Hepatocyte (in vitro differentiated cells): ENCODE measurements at regions not wholly inside any gene's neighbourhood (a gene's known extent, or its start where the extent isn't known, plus 50 kb on each side); places are given as distances from the start of the nearest gene placed in this dataset. TPM values are rescaled to one million over a fixed set of nuclear protein-coding genes. Genes with fewer than 3 reads are reported as not detected.

ENCODE experiments used
- DNase-seq: peaks from one replicate; pipeline ENCODE4 v3.0.0-alpha.2; 2016; ENCODE audit warnings: low spot score
- H2AFZ ChIP-seq: fragments of 200-600 bp; sonication (generic); 2 replicates; pipeline ENCODE4 v1.6.0; 2016; ENCODE audit warnings: antibody characterized with exemption, mild to moderate bottlenecking
- H3K27ac ChIP-seq: fragments of 200-600 bp; sonication (generic); 2 replicates; pipeline ENCODE4 v1.5.1; 2016; ENCODE audit warnings: mild to moderate bottlenecking
- H3K27me3 ChIP-seq: fragments of 200-600 bp; sonication (generic); 2 replicates; pipeline ENCODE4 v1.6.1; 2016
- H3K36me3 ChIP-seq: fragments of 200-600 bp; sonication (generic); replicated peaks from 2 replicates; pipeline ENCODE4 v1.5.1; 2016; ENCODE audit warnings: low read depth; ENCODE audit not compliant: insufficient read depth
- H3K4me1 ChIP-seq: fragments of 200-600 bp; sonication (generic); 2 replicates; pipeline ENCODE4 v1.5.1; 2016; ENCODE audit warnings: mild to moderate bottlenecking, moderate library complexity; ENCODE audit not compliant: insufficient read depth
- H3K4me2 ChIP-seq: fragments of 200-600 bp; sonication (generic); 2 replicates; pipeline ENCODE4 v1.6.0; 2016
- H3K4me3 ChIP-seq: fragments of 200-600 bp; sonication (generic); 2 replicates; pipeline ENCODE4 v1.5.1; 2016; ENCODE audit warnings: mild to moderate bottlenecking
- H3K79me2 ChIP-seq: fragments of 200-600 bp; sonication (generic); 2 replicates; pipeline ENCODE4 v1.6.0; 2017; ENCODE audit warnings: mild to moderate bottlenecking
- H3K9me2 ChIP-seq: fragments of 200-600 bp; sonication (generic); replicated peaks from 2 replicates; pipeline ENCODE4 v1.6.0; 2017; ENCODE audit warnings: mild to moderate bottlenecking; ENCODE audit not compliant: insufficient read depth
- H3K9me3 ChIP-seq: fragments of 200-600 bp; sonication (generic); 2 replicates; pipeline ENCODE4 v1.5.1; 2016; ENCODE audit warnings: low read depth, mild to moderate bottlenecking
- H4K20me1 ChIP-seq: fragments of 200-600 bp; sonication (generic); 2 replicates; pipeline ENCODE4 v1.6.0; 2016; ENCODE audit warnings: mild to moderate bottlenecking; ENCODE audit not compliant: insufficient read depth, poor library complexity, severe bottlenecking
- CTCF ChIP-seq: fragments of 200-600 bp; sonication (generic); IDR thresholded peaks from 2 replicates; pipeline ENCODE4 v1.5.1; 2016; ENCODE audit warnings: antibody characterized with exemption, mild to moderate bottlenecking; ENCODE audit not compliant: poor library complexity
- EZH2 ChIP-seq: fragments of 200-600 bp; sonication (generic); IDR thresholded peaks from 2 replicates; pipeline ENCODE4 v1.6.1; 2016; ENCODE audit warnings: antibody characterized with exemption, mild to moderate bottlenecking, borderline replicate concordance
- EZH2phosphoT487 ChIP-seq: fragments of 200-600 bp; sonication (generic); IDR thresholded peaks from one replicate; pipeline ENCODE4 v1.6.1; 2018; ENCODE audit warnings: antibody characterized with exemption, mild to moderate bottlenecking, low read depth, moderate library complexity; ENCODE audit not compliant: unreplicated experiment, severe bottlenecking
- WGBS: methylation state at CpG from one replicate; pipeline ENCODE4 v1.1.6; 2016; ENCODE audit warnings: low lambda C conversion rate; ENCODE audit errors: missing lambda C conversion rate; 5-methylcytosine and 5-hydroxymethylcytosine counted together
- microRNA counts: library from miRNA; unstranded; fragments of <30 nt; microRNA quantifications from one replicate; lab custom pipeline; 2017
- microRNA-seq: library from miRNA; unstranded; fragments of <30 nt; microRNA quantifications from one replicate; pipeline ENCODE4, GENCODE V29; 2017
- small RNA-seq: library from RNA; depleted of rRNA; stranded (forward); fragments of <200 nt; gene quantifications from one replicate; pipeline ENCODE3, GENCODE V24; 2014

GRCh38 chr1:199959775-199960110, 67.8 kb upstream of the NR5A2 start:
- no peak overlapping the region for H3K4me3 ChIP-seq
- DNase-seq: no peak
- no peaks in the 10 kb centered on the region for H3K9me2 ChIP-seq
- no peaks in the 10 kb centered on the region for H3K36me3 ChIP-seq
- H3K4me1 ChIP-seq: no peaks in the 10 kb centered on the region
- no peak overlapping the region for H3K27ac ChIP-seq
- no peaks in the 10 kb centered on the region for H4K20me1 ChIP-seq
- H3K4me2 ChIP-seq: no peak overlapping the region
- no peaks in the 10 kb centered on the region for H3K79me2 ChIP-seq
- no peaks in the 10 kb centered on the region for H3K27me3 ChIP-seq
- no peak overlapping the region for H2AFZ ChIP-seq
- H3K9me3 ChIP-seq: no peaks in the 10 kb centered on the region
- 92% methylated on average over 13 of the region's 19 CpGs for WGBS
- TF ChIP-seq EZH2 (no peak), CTCF (no peak), EZH2phosphoT487 (no peak)

- no peaks in the 10 kb centered on the region for H3K79me2 ChIP-seq
- H3K27me3 ChIP-seq: no peaks in the 10 kb centered on the region
- H3K9me2 ChIP-seq: no peaks in the 10 kb centered on the region
- H2AFZ ChIP-seq: no peak overlapping the region
- no peaks in the 10 kb centered on the region for H3K36me3 ChIP-seq
- H3K4me1 ChIP-seq: no peaks in the 10 kb centered on the region
- H3K4me3 ChIP-seq: no peak overlapping the region
- no peaks in the 10 kb centered on the region for H3K9me3 ChIP-seq
- WGBS: 78% methylated on average over 1 of the region's 1 CpG
- no peak overlapping the region for H3K4me2 ChIP-seq
- no peak for TF ChIP-seq CTCF
- TF ChIP-seq EZH2: no peak
- TF ChIP-seq EZH2phosphoT487: no peak
- no peaks in the 10 kb centered on the region for H4K20me1 ChIP-seq
- H3K27ac ChIP-seq: no peak overlapping the region
- DNase-seq: no peak
These were observed 57.4 kb upstream of the NR5A2 start for GRCh38 chr1:199970125-199970524.

GRCh38 chr1:199976496-199977144, 50.9 kb upstream of the NR5A2 start:
- Histone ChIP-seq H3K9me3 (no peaks in the 10 kb centered on the region), H2AFZ (peak overlapping the region; percentile 7), H3K4me3 (no peak overlapping the region), H3K27ac (peak overlapping the region; percentile 75), H3K4me2 (peak overlapping the region; percentile 35), H3K79me2 (no peaks in the 10 kb centered on the region), H3K9me2 (no peaks in the 10 kb centered on the region), H4K20me1 (no peaks in the 10 kb centered on the region), H3K36me3 (no peaks in the 10 kb centered on the region), H3K4me1 (peaks cover 7% of the 10 kb centered on the region), H3K27me3 (no peaks in the 10 kb centered on the region)
- WGBS: 37% methylated on average over 6 of the region's 6 CpGs
- DNase-seq: peak; percentile 60
- TF ChIP-seq EZH2phosphoT487: no peak
- TF ChIP-seq EZH2: no peak
- TF ChIP-seq CTCF: no peak

MicroRNA genes in the stretch of these regions (microRNA counts, 767-probe panel; counts per million panel counts)
- microRNA hsa-miR-181a-5p (lab: Ali Mortazavi, UCI) (12,050 counts per million, percentile 95 among the panel's probes with 10 or more counts), microRNA hsa-miR-181b-5p+hsa-miR-181d (lab: Ali Mortazavi, UCI) (8,234 counts per million, percentile 56 among the panel's probes with 10 or more counts)

Small RNA genes in the stretch of these regions (microRNA-seq; reads per million reads assigned to microRNA genes)
- gene MIR181A1 (818 reads per million, percentile 77 among the genes with 10 or more reads in this experiment), gene MIR181B1 (21.5 reads per million, percentile 39 among the genes with 10 or more reads in this experiment)

Small RNA genes in the stretch of these regions (small RNA-seq; reads per million reads assigned to genes)
- gene MIR181A1 (89.0 reads per million, percentile 97 among the genes with 10 or more reads in this experiment), gene MIR181B1 (7.1 reads per million, percentile 94 among the genes with 10 or more reads in this experiment), gene RNU6-778P (not detected)
